Renal cortical epithelial cell (primary cell): ENCODE measurements at regions not wholly inside any gene's neighbourhood (a gene's known extent, or its start where the extent isn't known, plus 50 kb on each side); places are given as distances from the start of the nearest gene placed in this dataset.

Experiments
- DNase-seq: peaks from one replicate; pipeline ENCODE4 v3.0.0-alpha.2; 2011; ENCODE audit warnings: low read depth

DNA sequence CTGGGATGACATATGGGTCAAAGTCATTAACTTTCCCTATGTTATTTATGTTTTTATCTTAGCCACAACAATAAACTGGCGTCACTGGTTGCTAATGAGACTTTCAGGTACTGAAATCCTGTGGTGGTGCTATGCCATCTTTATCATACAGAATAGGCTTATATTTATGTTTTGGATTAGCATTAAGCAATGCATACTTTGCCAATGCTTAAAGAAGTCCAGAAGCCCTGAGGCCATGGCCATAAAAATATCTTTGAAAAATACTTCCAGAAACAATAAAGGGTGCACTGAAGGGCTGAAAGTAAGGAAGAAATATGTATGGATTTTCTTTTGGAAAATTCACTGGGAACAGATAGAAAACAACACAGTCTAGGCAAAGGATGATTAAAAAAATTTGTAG, 304.6 kb upstream of the SLC10A2 start:
- DNase-seq, result no peak

- DNase-seq, result no peak
Observed at GRCh38 chr13:103358255-103358932, 292.2 kb upstream of the SLC10A2 start.

DNA sequence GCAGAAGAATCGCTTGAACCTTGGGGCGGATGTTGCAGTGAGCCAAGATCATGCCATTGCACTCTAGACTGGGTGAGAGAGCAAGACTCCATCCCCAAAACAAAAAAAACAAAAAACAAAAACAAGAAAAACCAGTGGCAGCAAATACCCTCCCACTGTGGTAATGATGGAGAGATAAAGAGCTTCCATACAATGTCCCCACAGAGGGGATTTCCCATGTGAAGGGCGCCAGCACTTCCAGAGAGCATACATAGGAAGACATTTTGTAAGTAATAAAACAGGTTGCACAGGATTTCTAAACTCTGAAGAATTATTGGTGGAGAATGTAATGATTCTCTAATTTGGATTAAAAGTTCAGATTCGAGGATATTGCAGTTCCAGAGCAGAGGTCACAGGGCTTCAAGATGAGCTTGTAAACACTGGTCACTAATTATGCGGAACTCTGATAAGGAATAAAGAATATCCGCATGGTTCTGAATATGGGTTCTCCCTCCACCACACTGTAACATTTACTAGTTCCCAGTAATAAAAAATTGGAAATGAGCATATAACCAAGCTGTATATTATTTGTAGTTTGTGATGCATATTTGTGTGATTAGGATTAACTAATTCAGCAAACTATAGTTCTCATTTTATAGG, 290.1 kb upstream of the SLC10A2 start:
- no peak for DNase-seq

DNA sequence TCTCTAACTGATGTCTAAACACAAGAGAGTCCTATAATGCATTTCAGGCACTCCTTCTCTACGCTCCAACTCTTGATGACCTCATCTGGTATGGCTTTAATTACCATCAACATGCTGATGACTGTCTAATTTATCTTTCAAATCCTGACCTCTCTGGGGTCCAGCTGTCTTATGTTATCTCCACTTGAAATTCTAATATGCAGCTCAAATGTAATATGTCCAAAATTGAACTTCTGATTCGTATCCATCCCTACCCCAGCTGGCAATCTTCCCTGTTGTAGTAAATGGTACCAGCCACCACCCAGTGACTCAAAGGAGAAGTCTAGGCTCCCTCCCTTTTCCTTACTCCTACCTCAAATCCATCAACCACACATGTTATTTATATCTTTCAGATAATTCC, 288.0 kb upstream of the SLC10A2 start:
- no peak for DNase-seq

GRCh38 chr13:103351035-103351828, 285.0 kb upstream of the SLC10A2 start:
- DNase-seq, result peak; percentile 91

DNA sequence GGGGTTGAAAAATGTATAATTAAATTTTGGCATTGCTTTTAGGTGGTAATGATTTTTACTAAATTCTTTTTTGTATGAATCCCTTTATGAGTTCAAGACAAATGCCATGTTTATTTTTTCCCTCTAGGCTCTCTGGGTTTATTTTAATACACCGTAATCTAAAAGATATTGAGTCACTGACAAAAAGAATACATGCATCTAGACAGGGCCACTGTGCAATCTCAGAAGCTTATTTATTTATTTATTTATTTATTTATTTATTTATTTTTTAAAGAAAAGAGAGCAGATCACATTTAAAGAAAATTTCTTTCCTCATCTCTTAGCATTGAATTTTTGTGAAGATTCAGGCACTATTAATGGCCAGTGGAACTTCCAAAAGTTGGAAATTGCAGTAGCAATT, 283.9 kb upstream of the SLC10A2 start:
- DNase-seq, result no peak

DNA sequence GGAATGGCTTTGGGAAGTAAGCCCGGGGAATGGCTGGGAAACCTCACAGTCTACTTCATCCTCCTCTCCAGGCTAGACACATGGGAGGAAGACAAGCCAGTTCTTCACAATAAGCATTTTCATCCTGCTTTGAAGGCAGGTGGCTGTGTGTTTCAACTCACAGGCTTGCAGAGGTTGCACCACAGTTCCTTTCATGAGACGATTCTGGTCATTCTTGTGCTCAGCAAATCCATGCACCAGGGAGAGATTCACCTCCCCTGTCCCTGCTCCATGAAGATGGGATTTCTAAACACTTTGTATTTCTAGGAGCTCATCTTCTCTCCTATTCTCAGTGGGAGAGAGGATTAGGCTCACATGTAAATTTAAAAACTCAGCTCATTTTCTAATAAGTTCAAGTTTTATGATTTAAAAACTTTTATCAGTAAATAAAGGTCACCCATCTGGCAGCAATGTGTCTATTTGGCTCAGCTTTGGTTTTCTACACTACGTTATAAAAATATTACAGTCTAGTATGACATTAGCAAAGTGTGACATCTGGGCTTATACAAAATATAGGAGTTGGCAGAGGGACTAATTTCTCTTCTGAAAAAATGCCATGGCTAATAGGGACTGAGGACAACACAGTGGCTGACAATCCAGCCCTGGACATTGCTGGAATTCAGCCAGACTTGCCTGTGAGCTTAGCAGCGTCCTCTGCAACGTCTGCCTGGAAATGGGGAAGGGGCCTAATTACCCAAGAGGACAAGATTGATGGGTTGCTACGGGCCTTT, 283.2 kb upstream of the SLC10A2 start:
- DNase-seq, result no peak

DNA sequence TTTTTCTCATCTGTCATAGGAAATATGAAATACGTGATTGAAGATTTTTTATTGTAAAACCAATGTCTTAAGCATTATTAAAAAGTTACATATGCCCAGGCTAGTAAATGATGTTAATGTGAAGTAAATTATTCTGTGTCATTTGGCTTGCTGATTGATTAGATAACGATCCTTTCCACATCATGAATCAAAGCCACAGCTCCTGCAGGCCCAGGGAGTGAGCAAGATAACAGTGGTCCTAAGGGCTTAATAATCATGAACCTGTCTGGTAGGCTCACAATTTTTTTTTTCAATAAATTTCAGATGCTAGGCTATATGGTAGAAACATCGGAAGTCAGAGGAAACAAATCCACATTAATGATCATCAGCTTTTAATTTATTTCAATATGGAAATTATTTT, 269.0 kb upstream of the SLC10A2 start:
- DNase-seq, result no peak

DNA sequence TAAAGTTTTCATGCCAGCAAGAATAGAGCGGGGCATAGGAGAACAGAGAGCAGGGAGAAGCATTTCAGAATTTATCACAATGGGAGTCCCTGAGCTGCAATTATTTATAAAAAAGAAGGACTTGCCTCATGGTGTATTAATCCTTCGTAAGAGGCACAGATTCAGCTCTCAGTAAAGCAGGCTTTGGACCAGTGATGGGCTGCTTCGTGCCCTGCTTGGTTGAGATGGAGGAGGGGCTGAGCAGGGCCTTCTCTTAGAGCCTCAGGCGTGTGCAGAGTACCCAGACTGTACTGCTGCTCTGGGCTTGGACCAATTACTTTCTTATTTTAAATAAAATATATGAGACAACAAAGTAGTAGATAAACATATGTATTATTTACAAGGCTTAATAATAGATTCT, 265.7 kb upstream of the SLC10A2 start:
- DNase-seq, result no peak

- DNase-seq, result no peak
Observed at GRCh38 chr13:103328899-103329298, 262.7 kb upstream of the SLC10A2 start.

DNA sequence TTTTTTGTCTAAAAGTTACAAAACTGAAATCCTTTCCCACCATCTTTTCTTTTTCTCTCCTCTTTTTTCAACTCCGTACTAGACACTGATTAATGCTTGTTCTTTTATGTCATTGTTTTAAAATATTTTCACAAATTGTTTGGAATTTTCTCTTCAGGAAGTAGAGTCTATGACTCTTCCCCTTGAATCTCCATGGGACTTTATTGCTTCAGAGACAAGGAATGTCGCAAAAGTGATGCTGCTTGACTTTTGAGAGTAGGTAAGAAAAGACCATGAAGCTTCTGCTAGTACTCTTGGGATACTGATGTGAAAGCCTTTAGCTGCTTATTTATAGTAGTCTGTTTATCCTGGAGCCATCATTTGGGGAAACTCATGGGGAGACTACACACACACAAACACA, 260.1 kb upstream of the SLC10A2 start:
- no peak for DNase-seq

- DNase-seq, result no peak
Observed at GRCh38 chr13:103325672-103326071, 259.5 kb upstream of the SLC10A2 start.

- no peak for DNase-seq
Observed at GRCh38 chr13:103324641-103325040, 258.4 kb upstream of the SLC10A2 start.

GRCh38 chr13:103315711-103316110, 249.5 kb upstream of the SLC10A2 start:
- peak; percentile 45 for DNase-seq

GRCh38 chr13:103312467-103312866, 246.2 kb upstream of the SLC10A2 start:
- no peak for DNase-seq

DNA sequence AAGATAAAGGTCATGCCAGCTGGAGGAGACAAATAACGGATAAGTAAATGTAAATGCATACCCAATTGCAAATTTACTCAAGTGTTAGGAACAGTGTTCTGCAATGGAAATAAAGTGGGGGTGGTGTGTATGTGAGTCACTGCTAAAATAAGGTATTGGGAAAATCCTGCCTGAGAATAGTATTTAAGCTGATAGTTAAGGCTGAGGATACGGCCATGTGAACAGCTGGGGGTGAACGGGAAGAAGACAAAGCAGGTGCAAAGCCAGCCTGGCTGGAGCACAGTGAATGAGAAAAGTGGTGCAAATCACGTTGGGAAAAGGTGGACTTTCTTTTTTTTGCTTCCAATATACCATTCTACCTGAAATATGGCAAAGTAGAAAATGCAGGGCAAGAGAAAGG, 242.4 kb upstream of the SLC10A2 start:
- DNase-seq, result no peak

- DNase-seq, result no peak
Observed at GRCh38 chr13:103306163-103306562, 239.9 kb upstream of the SLC10A2 start.

GRCh38 chr13:103303078-103303651, 236.9 kb upstream of the SLC10A2 start:
- DNase-seq, result no peak

DNA sequence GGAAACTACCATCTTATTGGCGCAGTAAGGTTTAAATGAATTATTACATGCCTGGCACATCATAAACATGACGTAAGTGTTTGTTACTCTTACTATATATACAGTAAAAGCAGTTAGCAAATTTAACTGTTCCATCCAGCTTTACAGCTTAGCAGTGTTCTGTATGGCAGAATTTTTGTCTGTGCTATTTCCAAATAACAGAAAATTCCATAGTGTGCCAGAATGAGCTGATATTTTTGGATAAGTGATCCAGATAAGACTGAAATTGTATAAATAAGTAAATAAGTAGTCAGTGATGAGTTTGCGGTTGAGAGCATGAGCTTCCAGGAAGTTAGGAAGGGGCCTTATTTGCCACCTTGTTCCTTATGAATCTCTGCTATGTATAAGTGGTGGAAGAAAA, 236.5 kb upstream of the SLC10A2 start:
- DNase-seq, result no peak

DNA sequence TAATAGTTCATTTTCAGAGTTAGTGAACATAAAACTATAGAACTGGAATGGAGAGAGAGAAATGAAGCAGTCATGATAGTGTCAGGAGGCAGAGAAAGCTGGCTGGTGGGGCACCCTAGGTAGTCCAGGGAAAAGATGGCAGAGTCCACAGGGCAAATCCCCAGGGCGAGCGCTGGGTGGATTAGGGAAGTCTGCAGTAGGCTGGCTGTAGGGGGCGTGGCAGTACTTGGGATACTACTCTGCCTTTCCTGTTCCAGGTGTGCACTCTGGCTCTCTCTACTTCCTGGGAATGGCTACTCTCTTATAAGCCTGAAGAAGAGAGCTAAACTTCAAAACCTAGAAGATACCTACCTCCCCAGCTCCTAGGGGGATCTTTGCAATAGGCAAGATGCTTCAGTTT, 232.9 kb upstream of the SLC10A2 start:
- no peak for DNase-seq

GRCh38 chr13:103297083-103297482, 230.9 kb upstream of the SLC10A2 start:
- no peak for DNase-seq
